ENCODE measurements at regions not wholly inside any gene's neighbourhood (a gene's known extent, or its start where the extent isn't known, plus 50 kb on each side); places are given as distances from the start of the nearest gene placed in this dataset.

DNA sequence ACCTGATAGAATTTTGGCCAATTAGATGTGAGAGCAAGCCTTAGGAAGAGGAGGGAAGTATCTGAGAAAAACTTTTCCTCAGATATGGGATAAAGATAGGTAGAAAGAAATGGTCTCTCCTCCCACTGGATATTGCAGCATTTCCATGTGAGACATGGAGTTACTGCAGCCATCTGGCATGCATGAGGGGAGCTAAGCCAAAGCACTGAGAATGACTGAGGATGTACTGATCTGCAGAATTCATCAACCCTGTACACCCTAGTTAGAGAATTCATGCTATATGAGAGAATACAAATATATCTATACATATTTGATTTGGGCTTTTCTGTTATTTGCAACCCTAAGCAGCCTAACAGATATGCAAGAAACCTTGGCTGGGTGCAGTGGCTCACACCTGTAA is 52.5 kb upstream of the RPL34 start:
- no peak for DNase-seq

DNA sequence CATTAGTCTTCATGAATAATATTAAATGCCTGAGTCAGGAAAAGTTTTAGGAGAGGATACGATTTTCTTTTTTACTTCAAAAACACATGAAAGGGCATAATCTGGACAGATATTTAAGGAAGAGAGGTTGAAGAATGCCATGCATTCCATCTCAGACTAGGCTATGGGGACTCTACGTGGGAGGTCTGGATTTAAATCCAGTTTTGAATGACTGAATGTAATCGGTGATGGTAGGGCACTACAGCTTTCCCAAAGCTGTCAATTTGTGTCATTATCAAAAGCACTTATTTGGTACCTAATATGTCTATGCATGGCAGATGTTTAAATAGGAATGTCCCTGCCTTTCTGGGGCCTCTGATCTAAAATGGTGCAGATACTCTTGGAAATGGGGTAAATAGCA is 59.3 kb upstream of the RPL34 start:
- no peak for DNase-seq

DNA sequence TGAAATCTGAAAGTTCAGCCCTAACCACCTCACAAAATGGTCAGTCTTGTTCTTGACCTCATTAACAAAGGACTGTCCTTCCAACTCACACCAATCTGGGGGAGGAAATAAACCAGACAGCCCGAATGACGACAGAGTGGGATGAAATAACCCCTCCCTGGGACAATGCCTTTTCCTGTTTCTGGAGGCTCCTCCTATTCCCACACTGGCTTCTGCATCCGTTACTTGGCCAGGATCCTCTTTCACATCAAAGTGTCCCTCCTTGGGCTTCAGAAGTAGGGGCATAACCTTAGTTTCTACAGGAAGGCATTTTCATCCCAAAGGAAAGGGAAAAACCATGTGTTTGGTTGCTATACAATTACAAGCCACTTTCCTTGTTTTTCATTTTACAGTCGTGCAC is 59.8 kb upstream of the RPL34 start:
- no peak for DNase-seq

DNA sequence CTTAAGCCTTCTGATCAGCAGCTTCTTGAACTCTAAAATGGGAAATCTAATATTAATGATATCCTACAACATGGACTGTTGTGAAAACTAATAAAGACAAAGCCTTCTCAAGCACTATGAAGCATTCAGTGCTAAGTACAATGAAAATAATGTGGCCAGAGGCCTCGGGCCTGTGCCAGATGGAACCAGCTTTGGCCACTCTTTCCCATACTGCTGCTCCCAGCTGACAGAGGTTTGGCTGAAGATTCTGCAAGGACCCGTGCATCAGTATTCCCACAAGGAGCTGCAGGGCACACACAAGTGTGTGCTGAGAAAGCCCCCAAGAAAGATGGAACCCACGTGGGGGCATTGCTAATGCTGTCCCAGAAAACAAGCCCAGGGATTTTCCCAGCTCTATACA is 60.5 kb upstream of the RPL34 start:
- DNase-seq = no peak

DNA sequence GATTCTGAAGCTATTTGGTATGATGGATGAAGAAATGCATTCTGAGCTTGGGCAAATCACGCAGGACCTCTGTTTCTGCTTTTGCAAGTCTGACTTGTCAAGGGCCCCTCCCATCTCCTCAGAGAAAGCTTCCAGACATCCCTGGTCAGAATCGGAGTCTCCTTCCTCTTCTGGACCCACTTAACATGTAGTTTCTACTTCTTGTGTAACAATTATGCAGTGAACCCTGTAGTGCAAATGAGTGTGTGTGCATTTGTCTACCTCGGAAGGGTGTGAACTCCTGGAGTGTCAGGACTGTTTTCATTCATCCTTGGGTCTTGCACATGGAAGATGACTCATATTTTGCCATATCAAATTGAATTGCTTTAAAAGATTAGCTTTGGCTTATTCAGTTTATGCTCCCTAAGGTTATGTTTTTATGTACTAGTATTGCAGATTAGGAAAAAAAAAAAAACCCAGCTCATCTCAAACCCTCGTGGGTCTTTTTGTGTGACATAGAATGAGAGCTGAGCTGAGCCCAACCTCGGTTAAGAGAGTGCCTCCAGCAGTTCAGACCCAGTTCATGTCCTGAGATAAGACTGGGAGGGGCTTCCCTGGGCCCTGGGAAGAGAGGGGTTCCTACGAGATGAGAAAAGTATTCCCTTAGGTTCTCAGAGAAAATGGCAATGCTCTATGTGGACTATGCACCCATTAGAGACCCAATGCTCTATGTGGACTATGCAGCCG is 61.1 kb upstream of the RPL34 start:
- DNase-seq = no peak

DNA sequence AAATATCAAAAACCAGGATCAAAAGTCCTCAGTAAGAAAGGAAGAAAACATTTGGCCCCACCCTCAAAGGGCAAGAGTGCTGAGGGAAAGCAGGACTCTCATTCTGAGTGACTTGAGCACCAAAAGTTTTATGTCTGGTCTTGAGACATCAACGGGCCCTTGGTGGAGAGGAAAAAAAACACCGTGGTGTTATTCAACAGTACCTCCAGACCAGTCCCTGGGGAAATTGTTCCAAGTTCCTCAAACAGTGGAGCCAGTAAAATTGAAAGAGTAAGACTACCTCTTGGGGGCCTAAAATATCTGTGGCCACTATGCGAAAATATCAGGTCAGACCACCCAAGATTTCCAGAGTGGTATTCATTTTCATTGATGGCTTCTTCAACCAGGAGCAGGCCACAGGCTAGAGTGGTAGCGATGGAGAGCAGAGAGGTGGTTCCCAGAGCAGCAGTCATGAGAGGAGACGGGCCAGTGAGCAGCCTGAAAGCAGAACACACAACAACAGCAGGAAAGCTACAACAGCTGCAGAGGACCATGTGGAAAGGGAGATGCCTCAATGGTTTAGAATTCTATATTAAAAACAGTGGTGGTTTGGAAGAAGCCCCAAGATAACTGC is 63.7 kb upstream of the RPL34 start:
- DNase-seq = no peak

DNA sequence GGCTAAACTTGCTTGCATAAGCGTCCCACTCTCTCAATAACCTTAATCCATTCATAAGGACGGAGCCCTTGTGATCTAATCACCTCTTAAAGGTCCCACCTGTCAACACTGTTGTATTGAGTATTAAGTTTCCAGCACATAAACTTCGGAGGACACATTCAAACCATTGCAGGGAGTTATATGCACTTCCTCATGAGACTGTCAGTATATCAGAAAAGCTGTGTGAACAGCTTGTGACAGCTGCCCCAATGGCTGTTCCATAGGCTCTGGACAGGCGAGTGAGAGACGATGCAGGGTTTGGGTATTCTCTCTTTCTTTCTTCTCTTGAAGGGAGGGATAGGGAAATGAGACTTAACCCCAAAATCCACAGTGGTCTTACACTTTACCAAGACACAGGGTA is 64.2 kb upstream of the RPL34 start:
- DNase-seq = no peak

DNA sequence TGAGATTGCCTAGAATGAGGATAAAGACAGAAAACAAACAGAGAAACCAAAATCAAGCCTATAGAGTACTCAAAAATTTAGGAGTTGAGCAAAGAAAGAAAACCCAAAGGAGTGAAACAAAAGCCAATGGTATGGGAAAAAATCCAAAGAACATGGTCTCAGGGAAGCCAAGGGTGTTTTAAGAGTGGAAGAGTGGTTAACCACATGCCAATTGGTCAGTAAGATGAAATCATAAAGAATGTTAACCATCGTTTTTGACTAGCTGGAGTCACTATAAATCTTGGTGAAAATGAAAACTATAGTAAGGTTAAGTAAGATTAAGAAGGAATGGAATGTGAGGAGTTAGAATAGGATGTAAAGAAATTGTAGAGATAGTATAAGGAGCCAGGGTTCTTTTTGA is 64.7 kb upstream of the RPL34 start:
- no peak for DNase-seq

DNA sequence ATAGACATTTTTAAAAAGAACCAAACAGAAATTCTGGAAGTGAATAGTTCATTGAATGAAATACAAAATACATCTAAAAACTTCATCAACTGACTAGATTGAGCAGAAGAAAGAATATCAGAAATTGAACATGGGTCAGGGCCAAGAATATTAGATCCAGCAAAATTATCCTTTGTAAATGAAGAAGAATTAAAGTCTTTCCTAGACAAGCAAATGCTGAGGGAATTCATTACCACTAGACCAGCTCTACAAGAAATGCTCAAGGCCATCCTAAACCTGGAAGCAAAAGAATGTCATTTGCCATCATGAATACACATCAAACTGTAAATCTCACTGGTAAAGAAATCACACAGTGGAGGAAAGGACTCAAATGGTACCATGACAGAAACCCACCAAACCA is 72.7 kb upstream of the RPL34 start:
- DNase-seq = no peak

DNA sequence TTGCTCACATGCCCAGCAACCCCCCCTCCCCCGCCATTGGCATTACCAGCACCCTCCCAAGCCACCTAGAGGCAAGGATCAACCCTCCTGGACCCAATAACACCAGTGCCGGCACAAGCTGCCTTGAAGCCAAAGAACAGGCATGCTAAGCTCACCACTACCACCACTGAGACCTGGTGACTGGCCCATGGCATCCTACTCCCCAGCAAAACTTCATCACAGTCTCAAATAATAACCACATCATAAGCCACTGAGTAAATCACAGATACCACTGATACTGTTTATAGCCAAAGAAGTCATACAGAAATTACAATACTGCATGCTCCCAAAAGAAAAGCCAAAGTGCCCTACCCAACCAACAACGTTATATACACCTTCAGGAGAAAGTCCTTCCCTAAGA is 73.6 kb upstream of the RPL34 start:
- DNase-seq = no peak

DNA sequence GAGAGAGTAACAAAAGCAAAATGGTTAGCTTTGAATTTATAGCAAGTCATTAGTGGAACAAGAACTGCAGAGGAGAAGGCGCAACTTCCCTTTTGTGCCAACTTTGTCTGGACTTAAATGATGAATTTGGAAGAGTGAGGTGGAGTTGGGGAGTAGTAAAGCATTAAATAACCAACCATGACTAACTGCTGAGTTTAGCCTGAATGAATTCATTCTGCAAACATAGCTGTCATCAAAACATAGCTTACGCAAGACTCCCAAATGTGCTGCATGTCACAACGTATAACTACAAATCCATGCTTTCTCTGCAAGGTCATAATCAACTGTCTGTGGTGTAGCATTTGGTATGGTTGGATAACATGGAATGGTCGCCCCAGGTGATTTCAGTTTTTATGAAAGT is 75.9 kb upstream of the RPL34 start:
- no peak for DNase-seq

DNA sequence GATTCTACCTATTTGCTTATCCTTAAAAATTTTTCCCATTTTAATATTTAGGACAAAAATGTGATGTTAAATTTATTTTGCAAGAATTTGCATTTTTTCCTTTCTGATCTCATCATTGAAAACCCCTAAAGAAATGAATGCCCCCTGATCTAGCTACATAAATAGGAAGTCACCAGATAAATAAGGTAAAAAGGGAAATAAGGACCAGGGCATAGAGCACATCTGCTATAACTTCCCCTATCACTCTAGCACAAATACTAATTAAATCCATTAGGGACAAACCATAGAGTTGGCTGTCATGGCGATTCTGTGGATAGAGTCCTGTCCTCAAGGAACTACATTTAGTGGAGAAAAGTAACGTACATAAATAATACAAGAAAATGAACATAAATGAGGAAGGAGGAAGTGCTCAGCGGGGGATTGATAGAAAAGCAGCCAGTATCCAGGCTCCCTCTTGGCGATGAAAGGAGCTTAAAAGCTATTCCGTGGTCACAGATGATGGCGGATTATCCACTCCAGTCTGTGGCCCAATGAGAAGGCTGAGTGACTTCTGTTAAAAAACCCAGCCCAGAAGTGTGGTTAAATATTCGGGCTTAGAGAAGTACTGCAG is 76.9 kb upstream of the RPL34 start:
- no peak for DNase-seq

DNA sequence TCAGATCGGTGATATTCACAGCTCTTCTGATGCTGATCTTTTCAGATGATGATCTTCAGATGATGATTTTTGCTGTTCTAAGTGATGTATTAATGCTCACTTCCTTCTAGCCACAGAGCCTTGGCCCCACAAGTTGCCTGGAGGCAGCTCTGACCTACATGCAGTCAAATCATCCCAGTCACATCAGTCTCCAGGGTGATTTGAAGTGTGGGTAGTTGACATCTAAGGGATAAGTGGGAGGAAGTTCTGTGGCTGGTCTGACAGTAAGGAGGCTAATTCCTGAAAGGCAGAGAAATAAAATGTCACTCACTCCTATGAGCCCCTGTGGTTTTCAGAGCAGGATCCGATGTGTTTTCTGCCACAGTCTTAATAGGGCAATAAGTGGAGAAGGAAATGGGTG is 79.8 kb upstream of the RPL34 start:
- DNase-seq = no peak

DNA sequence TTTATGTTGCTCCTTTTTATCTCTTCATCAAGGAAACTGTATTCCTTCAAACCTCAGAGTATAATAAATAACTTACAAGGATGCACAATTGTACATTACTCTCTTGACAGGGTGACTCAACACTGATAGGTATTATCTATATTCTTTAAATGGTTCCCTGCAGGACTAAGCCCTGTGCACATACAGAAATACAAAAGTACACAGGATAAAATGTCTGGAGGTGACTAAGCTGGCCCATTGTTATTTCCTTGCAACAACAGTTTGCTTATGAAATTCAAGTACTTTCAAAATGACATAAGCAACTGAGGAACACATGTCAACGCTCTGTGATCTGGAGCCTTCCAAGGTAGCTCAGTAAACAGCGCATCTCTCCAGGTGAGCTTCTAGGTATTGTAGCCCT is 83.8 kb upstream of the RPL34 start:
- DNase-seq = no peak

DNA sequence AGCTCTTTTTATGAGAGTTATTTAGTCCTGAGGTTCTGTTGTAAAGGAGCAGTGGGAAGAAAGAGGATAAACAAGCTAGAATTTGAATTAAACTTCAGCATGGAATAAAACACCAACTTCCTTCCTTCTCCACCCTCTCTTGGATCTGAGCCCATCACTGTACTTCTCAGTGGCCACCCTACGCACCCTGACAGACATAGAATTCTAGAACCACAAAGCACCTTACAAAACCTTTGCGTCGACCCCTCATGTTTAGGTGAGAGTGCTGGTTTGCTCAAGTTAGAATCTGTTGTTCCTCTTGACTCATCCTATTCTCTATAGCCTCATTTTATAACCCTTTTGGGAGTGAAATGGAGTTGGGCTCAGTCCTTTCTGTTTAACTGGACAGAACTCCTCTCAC is 84.6 kb upstream of the RPL34 start:
- DNase-seq = no peak

DNA sequence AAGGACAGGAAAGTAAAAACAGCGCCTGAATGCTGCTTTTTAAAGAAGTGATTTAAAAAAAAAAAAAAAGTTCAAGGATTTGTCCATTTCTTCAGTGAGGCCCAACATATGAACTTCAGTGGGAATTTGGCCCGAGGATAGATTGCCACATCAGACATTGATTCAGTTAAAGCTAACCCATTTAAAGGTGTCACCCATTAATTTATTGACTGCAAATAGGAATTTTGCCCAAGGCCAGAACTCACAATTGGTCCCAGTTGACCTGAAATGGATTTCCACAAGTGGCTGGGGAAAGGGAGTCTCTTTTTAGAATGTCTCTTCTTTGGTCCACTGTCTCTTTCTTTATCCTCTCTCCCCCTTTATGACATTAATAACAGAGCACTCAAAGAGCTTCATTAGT is 86.5 kb upstream of the RPL34 start:
- DNase-seq = no peak

DNA sequence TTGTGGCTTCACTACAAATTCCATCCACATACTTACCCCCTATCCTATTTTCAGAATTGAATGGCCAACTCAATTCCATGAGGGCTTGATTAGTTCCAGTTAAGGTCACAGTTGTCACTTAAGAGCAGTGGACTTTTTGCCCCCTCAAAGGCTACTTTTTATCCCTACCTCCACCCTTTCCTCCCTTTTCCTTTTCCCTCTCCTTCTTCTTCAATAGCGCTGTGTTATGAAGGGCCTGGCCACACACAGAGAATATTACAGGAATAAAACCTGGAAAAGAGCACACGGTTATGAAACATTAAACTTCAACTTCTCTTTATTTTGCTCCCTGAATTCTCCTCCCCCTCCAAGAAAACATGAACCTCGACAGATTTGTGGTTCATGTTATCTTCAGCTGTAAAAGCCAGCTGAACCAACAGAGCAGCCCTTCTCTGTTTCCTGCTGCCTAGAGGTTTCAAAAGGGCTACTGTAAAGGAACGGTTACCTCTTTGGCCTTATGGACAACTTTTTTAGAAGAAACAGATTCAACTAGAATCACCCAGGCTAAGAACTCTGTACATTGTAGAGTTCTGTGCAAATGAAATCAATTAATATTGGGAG is 87.0 kb upstream of the RPL34 start:
- no peak for DNase-seq

DNA sequence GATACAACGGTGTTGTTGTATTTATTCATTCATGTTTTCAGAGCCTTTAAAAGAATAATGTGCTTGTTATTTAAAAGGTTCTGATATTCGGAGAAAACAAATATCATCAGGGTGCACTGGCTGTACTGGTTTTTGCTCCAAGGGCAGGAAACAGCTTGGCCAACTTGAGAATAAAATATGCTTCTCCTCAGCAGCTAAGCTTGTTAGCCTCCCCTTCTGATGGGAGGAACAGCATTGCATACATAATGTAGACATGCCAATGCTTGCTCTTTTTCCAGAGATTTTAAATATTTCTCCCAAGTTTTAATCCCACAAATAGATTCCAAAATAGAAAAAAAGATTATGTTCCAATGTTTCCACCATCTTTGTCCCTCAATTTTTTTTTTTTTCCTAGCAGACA is 87.6 kb upstream of the RPL34 start:
- DNase-seq = no peak

DNA sequence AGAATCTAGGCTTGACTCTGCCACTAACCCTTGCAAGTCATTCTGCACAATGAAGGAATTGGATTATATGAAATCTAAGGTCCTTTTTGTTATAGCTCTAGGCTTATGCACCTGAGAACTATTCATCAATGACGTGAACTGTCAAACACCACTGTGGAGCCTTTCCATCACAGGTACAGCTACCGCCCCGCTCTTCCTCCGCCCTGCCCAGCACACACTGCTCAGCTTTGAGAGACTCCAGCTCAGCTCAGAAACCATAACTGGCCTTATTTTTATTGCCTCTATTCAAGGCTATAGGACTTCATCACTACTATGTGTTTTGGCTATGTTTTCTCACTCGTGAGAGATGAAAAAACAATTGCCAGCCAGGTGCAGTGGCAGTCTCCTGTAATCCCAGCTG is 88.2 kb upstream of the RPL34 start:
- DNase-seq = no peak

DNA sequence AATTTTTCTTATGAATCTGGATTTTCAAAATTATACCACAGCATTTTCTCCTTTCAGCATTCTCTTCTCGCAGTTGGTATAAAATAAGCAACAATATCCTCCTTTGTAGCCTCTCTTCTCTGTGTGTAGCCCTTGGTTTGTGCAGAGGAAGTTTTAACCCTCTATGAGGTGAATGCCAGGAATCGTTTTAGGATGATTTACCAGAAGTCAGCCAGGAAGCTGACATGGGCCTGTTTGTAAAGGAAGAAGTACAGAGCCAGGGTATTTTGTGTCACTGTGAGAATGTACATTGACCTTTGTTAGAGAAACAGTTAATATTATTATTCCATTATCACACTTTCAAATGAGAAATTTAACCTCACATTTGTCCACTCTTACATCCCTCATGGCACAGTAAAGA is 88.9 kb upstream of the RPL34 start:
- DNase-seq = no peak

DNA sequence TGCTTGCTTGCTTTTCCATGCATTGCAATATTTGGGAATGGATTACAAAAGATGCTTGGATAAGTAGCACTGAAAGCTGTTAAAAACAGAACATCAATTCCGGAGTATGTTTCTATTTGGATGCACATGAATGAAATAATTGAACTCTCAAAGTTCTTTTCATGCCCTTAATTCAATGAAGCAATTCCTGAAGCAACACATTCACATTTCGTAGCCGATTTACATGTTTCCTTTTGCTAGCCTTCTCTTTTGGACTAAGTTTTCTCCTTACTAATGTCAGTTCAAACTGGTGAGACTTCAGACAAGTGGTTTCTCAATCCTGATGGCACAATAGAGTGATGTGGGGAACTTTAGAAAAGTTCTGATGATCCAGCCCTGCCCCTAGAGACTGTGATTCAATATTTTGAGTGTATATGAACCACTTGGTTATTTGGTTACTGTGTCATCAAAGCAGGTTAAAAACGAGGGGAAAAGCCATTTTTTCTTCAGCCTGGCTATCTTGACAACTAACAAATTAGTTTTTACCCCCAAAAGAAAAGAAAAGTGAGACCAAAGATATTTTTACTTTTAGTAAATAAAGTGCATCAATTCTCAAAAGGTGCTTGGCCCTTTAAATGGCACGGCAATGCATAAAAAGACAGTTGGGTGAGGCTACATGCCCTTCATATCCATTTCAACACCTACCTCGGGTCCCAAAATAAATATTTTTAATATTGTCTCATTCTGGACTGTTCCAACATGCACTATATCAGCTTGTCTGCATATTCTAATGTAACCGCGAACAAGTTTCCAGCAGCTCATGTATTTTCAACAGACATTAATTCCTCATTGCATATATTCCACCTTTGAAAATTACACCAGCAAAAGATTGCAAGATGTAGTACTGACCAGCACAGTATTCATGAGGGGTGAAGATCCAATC is 90.1 kb upstream of the RPL34 start:
- no peak for DNase-seq

DNA sequence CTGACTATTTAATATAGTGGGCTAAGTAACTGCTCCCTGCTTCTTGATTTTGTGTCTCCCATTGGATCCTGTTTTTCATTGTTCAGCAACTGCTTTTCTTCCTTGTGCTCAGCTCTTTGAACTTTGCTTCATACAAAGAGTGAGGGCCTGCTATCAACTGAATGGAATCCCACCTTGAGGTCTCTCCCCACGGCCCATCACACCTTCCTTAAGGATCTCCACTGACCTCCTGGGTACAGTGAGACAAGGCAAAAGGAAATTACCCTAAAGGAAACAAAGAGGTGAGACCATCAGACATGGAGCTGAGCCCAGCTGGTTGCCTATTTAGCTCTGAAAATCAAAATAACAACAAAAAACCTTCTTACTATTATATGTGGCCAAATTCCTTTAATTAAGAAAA is 91.3 kb upstream of the RPL34 start:
- no peak for DNase-seq

DNA sequence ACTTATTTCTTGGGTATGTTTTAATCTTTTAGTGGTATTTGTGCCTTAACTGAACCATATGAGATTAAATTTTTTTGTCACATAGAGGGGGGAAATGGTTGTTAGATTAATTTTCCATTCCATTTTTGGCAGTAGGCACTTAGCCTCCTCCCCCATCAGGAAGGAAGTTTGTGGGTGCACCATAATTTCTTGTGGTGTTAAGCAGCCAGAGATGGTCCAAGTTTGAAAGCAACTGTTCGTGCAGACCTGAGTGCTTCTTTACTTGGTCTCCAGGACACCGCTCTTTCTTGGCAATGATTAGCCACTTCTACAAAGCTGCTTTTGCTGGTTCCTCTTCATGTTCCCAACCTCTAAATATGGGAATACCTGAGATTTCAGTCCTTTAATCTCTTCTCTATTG is 92.7 kb upstream of the RPL34 start:
- no peak for DNase-seq
